CD4-positive, alpha-beta T cell (primary cell): ENCODE measurements at regions not wholly inside any gene's neighbourhood (a gene's known extent, or its start where the extent isn't known, plus 50 kb on each side); places are given as distances from the start of the nearest gene placed in this dataset.

Source experiments
- ATAC-seq: fragments of 200-7000 bp; cut with Tn5 transposase; one replicate; pipeline ENCODE4 v1.10.0; 2022; ENCODE audit warnings: mild to moderate bottlenecking; ENCODE audit not compliant: poor library complexity
- CTCF ChIA-PET: fragments of 350-600 bp; sonication (Branson Sonifier 250); formaldehyde crosslinking; loops from one replicate; lab custom pipeline; 2021; ENCODE audit warnings: antibody characterized with exemption, inconsistent platforms; lab: Charles Lee
- POLR2A ChIA-PET: fragments of 350-600 bp; sonication (Branson Sonifier 250); formaldehyde crosslinking; loops from one replicate; lab custom pipeline; 2021; ENCODE audit warnings: antibody characterized with exemption, inconsistent platforms; lab: Charles Lee
- DNase-seq, 14 experiments: peaks; one replicate each; pipeline ENCODE4 v3.0.0-alpha.2; 2013 to 2020; ENCODE audit warnings: mixed read lengths in 2 of 14
- H3K27ac ChIP-seq, 2 donors: one replicate each; pipeline versions ENCODE4 v1.5.1 to v1.7.0; 2013; ENCODE audit warnings: low read length in 2 of 2, low read depth in 1 of 2, mild to moderate bottlenecking in 1 of 2
- H3K27me3 ChIP-seq, 2 experiments: 1 replicate in 1 of 2; 2 replicates in 1 of 2; pipeline versions ENCODE4 v1.6.1 to v1.7.0; 2013; ENCODE audit warnings: low read length in 2 of 2, control low read depth in 1 of 2, mild to moderate bottlenecking in 1 of 2, moderate library complexity in 1 of 2; ENCODE audit not compliant: insufficient read depth in 2 of 2, control insufficient read depth in 1 of 2
- H3K36me3 ChIP-seq: one replicate; pipeline ENCODE4 v1.6.1; 2013; ENCODE audit warnings: low read length, control low read depth; ENCODE audit not compliant: insufficient read depth
- H3K4me1 ChIP-seq: one replicate; pipeline ENCODE4 v1.6.1; 2013; ENCODE audit warnings: low read length, control low read depth; ENCODE audit not compliant: insufficient read depth
- H3K4me3 ChIP-seq: one replicate; pipeline ENCODE4 v1.5.1; 2013; ENCODE audit warnings: mild to moderate bottlenecking, low read length, moderate library complexity
- H3K9me3 ChIP-seq, 2 experiments: 1 replicate in 1 of 2; 2 replicates in 1 of 2; pipeline versions ENCODE4 v1.6.1 to v1.7.0; 2013; ENCODE audit warnings: low read length in 2 of 2, mild to moderate bottlenecking in 2 of 2, control low read depth in 1 of 2, moderate library complexity in 1 of 2; ENCODE audit not compliant: control insufficient read depth in 1 of 2, insufficient read depth in 1 of 2
- H3K27ac Mint-ChIP-seq: one replicate; pipeline ENCODE4 v1.8.0; 2020; ENCODE audit warnings: mixed read lengths
- H3K27me3 Mint-ChIP-seq: one replicate; pipeline ENCODE4 v1.8.0; 2021; ENCODE audit warnings: mixed read lengths
- H3K36me3 Mint-ChIP-seq: one replicate; pipeline ENCODE4 v1.8.0; 2021; ENCODE audit warnings: low read depth, mixed read lengths
- H3K4me1 Mint-ChIP-seq: one replicate; pipeline ENCODE4 v1.8.0; 2021; ENCODE audit warnings: low read depth, mixed read lengths
- H3K4me3 Mint-ChIP-seq: one replicate; pipeline ENCODE4 v1.8.0; 2020; ENCODE audit warnings: mild to moderate bottlenecking, mixed read lengths
- H3K9me3 Mint-ChIP-seq: one replicate; pipeline ENCODE4 v1.8.0; 2020; ENCODE audit warnings: mixed read lengths
- intact Hi-C, 2 experiments: fragments of 100-400 bp; cut with DNase I in 1 of 2; cut with micrococcal nuclease in 1 of 2; formaldehyde crosslinking; loops; one replicate each; pipeline versions ENCODE4 v1.15.1 to v1.9.0; 2023 to 2025; cut with DNase I, micrococcal nuclease
- TF ChIP-seq, protein P1 (sequence below): fragments of 200-600 bp; IDR thresholded peaks from one replicate; pipeline ENCODE4 v1.8.0; 2022; ENCODE audit warnings: antibody characterized with exemption, mild to moderate bottlenecking

DNA sequence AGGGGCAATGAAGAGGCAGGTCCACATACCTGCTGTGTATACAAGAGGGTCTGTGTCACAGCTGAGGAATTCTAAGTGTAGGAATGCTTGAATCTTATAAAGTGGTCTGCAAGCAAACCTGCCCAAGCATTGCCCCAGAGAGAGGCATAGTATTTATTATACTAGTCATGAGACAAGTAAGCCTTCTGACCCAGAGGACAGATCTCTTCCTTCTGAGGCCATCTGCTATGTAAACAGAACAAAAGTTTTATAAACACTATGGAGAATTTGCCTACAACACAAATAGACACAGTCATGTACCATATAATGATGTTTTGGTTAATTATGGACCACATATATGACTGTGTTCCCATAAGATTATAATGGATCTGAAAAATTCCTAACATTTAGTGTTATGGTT lies 388.2 kb downstream of the NEBL start:
- no peak overlapping the region for H3K4me3 ChIP-seq
- DNase-seq (no peak), ATAC-seq (no peak)
- H3K36me3 Mint-ChIP-seq = no peaks in the 10 kb centered on the region
- H3K27ac ChIP-seq = no peak overlapping the region
- H3K4me1 Mint-ChIP-seq = no peaks in the 10 kb centered on the region
- POLR2A ChIA-PET = no interaction called here
- no peaks in the 10 kb centered on the region for H3K27me3 Mint-ChIP-seq
- no peak overlapping the region for H3K27ac Mint-ChIP-seq
- peaks cover 3% of the 10 kb centered on the region for H3K9me3 Mint-ChIP-seq
- H3K36me3 ChIP-seq = no peaks in the 10 kb centered on the region
- TF ChIP-seq, protein P1, sequence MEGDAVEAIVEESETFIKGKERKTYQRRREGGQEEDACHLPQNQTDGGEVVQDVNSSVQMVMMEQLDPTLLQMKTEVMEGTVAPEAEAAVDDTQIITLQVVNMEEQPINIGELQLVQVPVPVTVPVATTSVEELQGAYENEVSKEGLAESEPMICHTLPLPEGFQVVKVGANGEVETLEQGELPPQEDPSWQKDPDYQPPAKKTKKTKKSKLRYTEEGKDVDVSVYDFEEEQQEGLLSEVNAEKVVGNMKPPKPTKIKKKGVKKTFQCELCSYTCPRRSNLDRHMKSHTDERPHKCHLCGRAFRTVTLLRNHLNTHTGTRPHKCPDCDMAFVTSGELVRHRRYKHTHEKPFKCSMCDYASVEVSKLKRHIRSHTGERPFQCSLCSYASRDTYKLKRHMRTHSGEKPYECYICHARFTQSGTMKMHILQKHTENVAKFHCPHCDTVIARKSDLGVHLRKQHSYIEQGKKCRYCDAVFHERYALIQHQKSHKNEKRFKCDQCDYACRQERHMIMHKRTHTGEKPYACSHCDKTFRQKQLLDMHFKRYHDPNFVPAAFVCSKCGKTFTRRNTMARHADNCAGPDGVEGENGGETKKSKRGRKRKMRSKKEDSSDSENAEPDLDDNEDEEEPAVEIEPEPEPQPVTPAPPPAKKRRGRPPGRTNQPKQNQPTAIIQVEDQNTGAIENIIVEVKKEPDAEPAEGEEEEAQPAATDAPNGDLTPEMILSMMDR = no peak
- H3K9me3 ChIP-seq = peaks cover 0 to 3% of the 10 kb centered on the region in 2 experiments
- H3K4me1 ChIP-seq = no peaks in the 10 kb centered on the region
- no peaks in the 10 kb centered on the region for H3K27me3 ChIP-seq
- no peak overlapping the region for H3K4me3 Mint-ChIP-seq
- CTCF ChIA-PET = no interaction called here
- intact Hi-C loops = no loop called here

DNA sequence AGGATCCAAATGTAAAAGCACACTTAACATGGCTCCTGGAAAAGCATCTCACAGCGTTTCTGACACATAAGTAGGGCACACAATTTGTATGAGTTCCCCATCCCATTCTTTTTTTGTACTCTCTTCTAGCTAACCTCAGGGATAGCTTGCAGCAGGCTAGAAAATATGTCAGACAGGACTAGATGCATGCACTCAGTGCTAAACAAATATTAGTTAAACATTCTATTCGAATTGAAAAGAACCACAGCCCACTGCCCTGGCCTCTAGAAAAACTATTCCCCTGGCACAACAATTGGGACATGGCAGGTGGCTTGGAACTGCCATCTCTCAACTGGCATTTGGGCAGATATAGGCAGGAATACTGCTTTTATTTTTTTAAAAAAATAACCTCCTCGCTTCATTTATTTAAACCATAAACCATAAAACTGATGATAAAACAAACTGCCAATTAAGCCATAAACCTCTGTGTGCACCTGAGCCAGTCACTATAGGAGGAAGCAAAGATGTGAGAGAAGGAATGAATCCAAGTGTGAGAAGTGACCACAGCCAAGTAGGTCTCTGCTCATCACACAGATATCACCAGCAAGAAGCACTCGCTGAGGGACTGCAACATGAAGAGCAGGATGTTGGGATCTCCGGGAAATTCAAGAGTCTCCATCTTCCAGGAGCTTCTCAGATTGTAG lies 394.1 kb downstream of the NEBL start:
- CTCF ChIA-PET = no interaction called here
- no peaks in the 10 kb centered on the region for H3K4me1 ChIP-seq
- H3K27me3 ChIP-seq = no peaks in the 10 kb centered on the region
- no peaks in the 10 kb centered on the region for H3K36me3 ChIP-seq
- TF ChIP-seq, protein P1 = no peak
- H3K9me3 ChIP-seq = peaks cover 0 to 3% of the 10 kb centered on the region in 2 experiments
- POLR2A ChIA-PET = no interaction called here
- H3K4me3 ChIP-seq = no peak overlapping the region
- Mint-ChIP-seq H3K36me3 (no peaks in the 10 kb centered on the region), H3K4me1 (no peaks in the 10 kb centered on the region), H3K9me3 (peaks cover 5% of the 10 kb centered on the region), H3K27ac (no peak overlapping the region), H3K27me3 (no peaks in the 10 kb centered on the region), H3K4me3 (no peak overlapping the region)
- intact Hi-C loops = no loop called here
- ATAC-seq (no peak), DNase-seq (no peak)
- no peak overlapping the region for H3K27ac ChIP-seq

DNA sequence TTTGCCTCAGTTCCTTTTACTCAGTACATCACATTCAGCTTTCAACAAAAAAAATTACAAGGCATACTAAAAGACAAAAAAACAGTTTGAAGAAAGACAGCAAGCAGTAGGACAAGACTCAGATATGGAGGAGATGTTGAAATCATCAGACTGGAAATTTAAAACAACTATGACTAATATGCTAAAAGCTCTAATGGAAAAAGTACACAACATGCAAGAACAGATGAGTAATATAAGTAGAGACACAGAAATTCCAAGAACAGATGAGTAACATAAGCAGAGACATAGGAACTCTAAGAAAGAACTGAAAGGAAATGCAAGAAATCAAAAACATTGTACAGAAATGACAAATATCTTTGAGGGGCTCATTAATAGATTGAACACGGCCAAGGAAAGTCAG lies 402.6 kb downstream of the NEBL start:
- ATAC-seq = no peak
- POLR2A ChIA-PET = no interaction called here
- no peaks in the 10 kb centered on the region for H3K4me1 Mint-ChIP-seq
- DNase-seq = no peak
- H3K27me3 Mint-ChIP-seq = no peaks in the 10 kb centered on the region
- no peaks in the 10 kb centered on the region for H3K9me3 ChIP-seq
- H3K4me1 ChIP-seq = no peaks in the 10 kb centered on the region
- H3K4me3 ChIP-seq = no peak overlapping the region
- intact Hi-C loops = no loop called here
- H3K36me3 ChIP-seq = no peaks in the 10 kb centered on the region
- no peaks in the 10 kb centered on the region for H3K36me3 Mint-ChIP-seq
- no peaks in the 10 kb centered on the region for H3K27me3 ChIP-seq
- H3K27ac Mint-ChIP-seq = no peak overlapping the region
- H3K9me3 Mint-ChIP-seq = peaks cover 7% of the 10 kb centered on the region
- TF ChIP-seq, protein P1 = no peak
- no peak overlapping the region for H3K4me3 Mint-ChIP-seq
- CTCF ChIA-PET = no interaction called here
- no peak overlapping the region for H3K27ac ChIP-seq
